GM23338 (cell line): ENCODE measurements at regions not wholly inside any gene's neighbourhood (a gene's known extent, or its start where the extent isn't known, plus 50 kb on each side); places are given as distances from the start of the nearest gene placed in this dataset.

Experiments
- ATAC-seq: fragments of 200-7000 bp; cut with Tn5 transposase; 3 replicates; pipeline ENCODE4 v1.9.1; 2020
- DNase-seq: peaks from one replicate; pipeline ENCODE4 v3.0.0-alpha.2; 2015; ENCODE audit warnings: low spot score
- H2AFZ ChIP-seq: fragments of 200-600 bp; sonication (generic); 2 replicates; pipeline ENCODE4 v1.8.0; 2016; ENCODE audit warnings: antibody characterized with exemption, mild to moderate bottlenecking, moderate library complexity
- H3F3A ChIP-seq: fragments of 200-600 bp; sonication (generic); replicated peaks from 2 replicates; pipeline ENCODE4 v1.8.0; 2017; ENCODE audit warnings: antibody characterized with exemption, mixed run types, low read depth
- H3K27ac ChIP-seq: fragments of 200-600 bp; sonication (generic); 2 replicates; pipeline ENCODE4 v1.6.1; 2016; ENCODE audit warnings: low read depth
- H3K27me3 ChIP-seq: fragments of 200-600 bp; sonication (generic); 2 replicates; pipeline ENCODE4 v1.8.0; 2016; ENCODE audit warnings: mild to moderate bottlenecking, mixed run types, moderate library complexity; ENCODE audit not compliant: insufficient read depth
- H3K36me3 ChIP-seq: fragments of 200-600 bp; sonication (generic); 2 replicates; pipeline ENCODE4 v1.8.0; 2016; ENCODE audit warnings: mild to moderate bottlenecking; ENCODE audit not compliant: insufficient read depth
- H3K4me1 ChIP-seq: fragments of 200-600 bp; sonication (generic); 2 replicates; pipeline ENCODE4 v1.8.0; 2016; ENCODE audit warnings: mild to moderate bottlenecking, moderate library complexity; ENCODE audit not compliant: insufficient read depth
- H3K4me2 ChIP-seq: fragments of 200-600 bp; sonication (generic); 2 replicates; pipeline ENCODE4 v1.7.1; 2017; ENCODE audit warnings: mixed run types
- H3K4me3 ChIP-seq: fragments of 200-600 bp; sonication (generic); 2 replicates; pipeline ENCODE4 v1.6.1; 2016; ENCODE audit warnings: mixed run types
- H3K79me2 ChIP-seq: fragments of 200-600 bp; sonication (generic); replicated peaks from 2 replicates; pipeline ENCODE4 v1.8.0; 2017; ENCODE audit warnings: mild to moderate bottlenecking; ENCODE audit not compliant: insufficient read depth
- H3K9me2 ChIP-seq: fragments of 200-600 bp; sonication (generic); 2 replicates; pipeline ENCODE4 v1.8.0; 2017; ENCODE audit not compliant: insufficient read depth
- H4K20me1 ChIP-seq: fragments of 200-600 bp; sonication (generic); replicated peaks from 2 replicates; pipeline ENCODE4 v1.8.0; 2017; ENCODE audit warnings: mild to moderate bottlenecking; ENCODE audit not compliant: insufficient read depth
- H3K27ac Mint-ChIP-seq: 2 replicates; pipeline ENCODE4 v1.8.0; 2020; ENCODE audit warnings: inconsistent platforms, mild to moderate bottlenecking, moderate library complexity, mixed read lengths
- H3K27me3 Mint-ChIP-seq: 3 replicates; pipeline ENCODE4 v1.8.0; 2022; ENCODE audit warnings: low read depth, mild to moderate bottlenecking, moderate library complexity, mixed read lengths, inconsistent platforms; ENCODE audit not compliant: insufficient read depth, poor library complexity
- H3K36me3 Mint-ChIP-seq: 3 replicates; pipeline ENCODE4 v1.8.0; 2021; ENCODE audit warnings: low read depth, mild to moderate bottlenecking, inconsistent platforms, moderate library complexity, mixed read lengths
- H3K4me1 Mint-ChIP-seq: 3 replicates; pipeline ENCODE4 v1.8.0; 2020; ENCODE audit warnings: mild to moderate bottlenecking, inconsistent platforms, mixed read lengths
- H3K4me3 Mint-ChIP-seq: 3 replicates; pipeline ENCODE4 v1.8.0; 2021; ENCODE audit warnings: moderate library complexity, mild to moderate bottlenecking, inconsistent platforms, mixed read lengths
- H3K9me3 Mint-ChIP-seq: 3 replicates; pipeline ENCODE4 v1.8.0; 2020; ENCODE audit warnings: moderate library complexity, mild to moderate bottlenecking, inconsistent platforms, mixed read lengths
- CREB1 ChIP-seq: fragments of 250-450 bp; sonication (Bioruptor Pico); IDR thresholded peaks from 2 replicates; pipeline ENCODE4 v1.5.0; 2020; ENCODE audit warnings: low read depth, mild to moderate bottlenecking, moderate library complexity
- CTCF ChIP-seq, 2 experiments: fragments of 200-600 bp in 1 of 2; sonication (generic) in 1 of 2; conservative IDR thresholded peaks; 2 replicates each; pipeline versions ENCODE4 v1.5.1 to v1.6.1; 2016 to 2017; ENCODE audit warnings: antibody characterized with exemption in 2 of 2, low read depth in 2 of 2, mild to moderate bottlenecking in 2 of 2, moderate library complexity in 1 of 2
- ETS1 ChIP-seq: IDR thresholded peaks from 2 replicates; pipeline ENCODE4 v1.6.1; 2016; ENCODE audit warnings: antibody characterized with exemption
- EZH2 ChIP-seq: fragments of 200-600 bp; sonication (generic); IDR thresholded peaks from one replicate; pipeline ENCODE4 v1.8.0; 2017; ENCODE audit warnings: antibody characterized with exemption, mild to moderate bottlenecking, low read depth; ENCODE audit not compliant: unreplicated experiment
- EZH2phosphoT487 ChIP-seq: fragments of 200-600 bp; sonication (generic); IDR thresholded peaks from one replicate; pipeline ENCODE4 v1.8.1; 2018; ENCODE audit warnings: antibody characterized with exemption; ENCODE audit not compliant: unreplicated experiment
- JUNB ChIP-seq: IDR thresholded peaks from one replicate; pipeline ENCODE4 v1.6.1; 2016; ENCODE audit warnings: antibody characterized with exemption; ENCODE audit not compliant: unreplicated experiment
- NANOG ChIP-seq: IDR thresholded peaks from 2 replicates; pipeline ENCODE4 v1.6.1; 2016; ENCODE audit warnings: antibody characterized with exemption, borderline replicate concordance
- POLR2AphosphoS5 ChIP-seq: IDR thresholded peaks from 2 replicates; pipeline ENCODE4 v1.6.1; 2016; ENCODE audit warnings: antibody characterized with exemption, low read depth
- REST ChIP-seq: IDR thresholded peaks from one replicate; pipeline ENCODE4 v1.6.1; 2018; ENCODE audit warnings: antibody characterized with exemption; ENCODE audit not compliant: unreplicated experiment
- STAT1 ChIP-seq: IDR thresholded peaks from one replicate; pipeline ENCODE4 v1.6.1; 2016; ENCODE audit warnings: antibody characterized with exemption; ENCODE audit not compliant: unreplicated experiment
- ZNF114 ChIP-seq: fragments of 250-450 bp; sonication (Bioruptor Pico); IDR thresholded peaks from 2 replicates; pipeline ENCODE4 v1.5.0; 2020; ENCODE audit warnings: mild to moderate bottlenecking, moderate library complexity
- ZNF331 ChIP-seq: fragments of 250-450 bp; sonication (Bioruptor Pico); IDR thresholded peaks from 2 replicates; pipeline ENCODE4 v1.5.0; 2020; ENCODE audit warnings: low read depth, mild to moderate bottlenecking, moderate library complexity
- ZNF462 ChIP-seq: fragments of 250-450 bp; sonication (Bioruptor Pico); IDR thresholded peaks from 2 replicates; pipeline ENCODE4 v1.5.0; 2020; ENCODE audit warnings: mild to moderate bottlenecking, moderate library complexity

- Mint-ChIP-seq H3K4me3 (no peak overlapping the region), H3K9me3 (peaks cover 72% of the 10 kb centered on the region), H3K27ac (no peak overlapping the region), H3K27me3 (peaks cover 4% of the 10 kb centered on the region), H3K4me1 (no peaks in the 10 kb centered on the region; the same call in 2 of the 3 replicates), H3K36me3 (no peaks in the 10 kb centered on the region)
- no peaks in the 10 kb centered on the region for H3K9me2 ChIP-seq
- no peak overlapping the region for H3K27ac ChIP-seq
- H3F3A ChIP-seq: no peaks in the 10 kb centered on the region
- H3K36me3 ChIP-seq: no peaks in the 10 kb centered on the region
- H3K27me3 ChIP-seq: no peaks in the 10 kb centered on the region
- no peak overlapping the region for H2AFZ ChIP-seq
- DNase-seq (no peak), ATAC-seq (no peak)
- H3K4me2 ChIP-seq: no peak overlapping the region
- H3K79me2 ChIP-seq: no peaks in the 10 kb centered on the region
- no peak overlapping the region for H3K4me3 ChIP-seq
- H4K20me1 ChIP-seq: no peaks in the 10 kb centered on the region
- TF ChIP-seq CTCF (conservative IDR thresholded peaks at IDR 0.05; ENCODE audit: low read depth in 2 of 2): no peak
- TF ChIP-seq ZNF331 (CRISPR knock-in tag): no peak
- no peak for TF ChIP-seq ZNF462
- TF ChIP-seq EZH2: no peak
- no peak for TF ChIP-seq POLR2AphosphoS5
- TF ChIP-seq REST: no peak
- no peak for TF ChIP-seq EZH2phosphoT487
- no peak for TF ChIP-seq ZNF114 (CRISPR knock-in tag)
- TF ChIP-seq CREB1: no peak
- TF ChIP-seq NANOG: no peak
- TF ChIP-seq ETS1: no peak
- TF ChIP-seq STAT1: no peak
- no peak for TF ChIP-seq JUNB
- H3K4me1 ChIP-seq: no peaks in the 10 kb centered on the region
These were observed 189.2 kb upstream of the SETMAR start for GRCh38 chr3:4113811-4114522.
